SK-N-SH (cell line): ENCODE measurements at regions not wholly inside any gene's neighbourhood (a gene's known extent, or its start where the extent isn't known, plus 50 kb on each side); places are given as distances from the start of the nearest gene placed in this dataset.

ENCODE experiments used
- CTCF ChIA-PET: fragments of 300-600, 350-600 bp; formaldehyde crosslinking; extraction: SDS; loops from one replicate; lab custom pipeline; 2021; lab: Yijun Ruan, JAX
- POLR2A ChIA-PET: fragments of 350-600 bp; sonication (Branson Sonifier 250); formaldehyde crosslinking; extraction: SDS; loops from one replicate; lab custom pipeline; 2020; ENCODE audit warnings: antibody characterized with exemption, inconsistent platforms; lab: Yijun Ruan, JAX
- DNase-seq: peaks from one replicate; pipeline ENCODE4 v3.0.0; 2012
- H2AFZ ChIP-seq: fragments of 200-600 bp; sonication (generic); 2 replicates; pipeline ENCODE4 v1.8.1; 2016; ENCODE audit warnings: antibody characterized with exemption, mild to moderate bottlenecking, low read depth
- H3F3A ChIP-seq: fragments of 200-600 bp; sonication (generic); replicated peaks from 2 replicates; pipeline ENCODE3; 2016; ENCODE audit warnings: antibody characterized with exemption, mild to moderate bottlenecking; ENCODE audit not compliant: insufficient read depth
- H3K27ac ChIP-seq, 2 experiments: fragments of 200-500 bp in 1 of 2; fragments of 200-600 bp in 1 of 2; sonication (Bioruptor generic) in 1 of 2; sonication (generic), shearing (Covaris generic) in 1 of 2; 2 replicates each; pipeline versions ENCODE4 v1.5.1 to v1.6.1; 2014 to 2016; ENCODE audit warnings: low read depth in 2 of 2, inconsistent platforms in 1 of 2, low read length in 1 of 2, mild to moderate bottlenecking in 1 of 2, mixed read lengths in 1 of 2
- H3K27me3 ChIP-seq: fragments of 200-600 bp; sonication (generic), shearing (Covaris generic); 2 replicates; pipeline ENCODE4 v1.6.1; 2016; ENCODE audit warnings: mixed run types; ENCODE audit not compliant: insufficient read depth
- H3K36me3 ChIP-seq, 2 experiments: fragments of 200-500 bp in 1 of 2; fragments of 200-600 bp in 1 of 2; sonication (Bioruptor generic) in 1 of 2; sonication (generic) in 1 of 2; replicated peaks in 1 of 2; 2 replicates each; pipeline versions ENCODE3 to v1.5.1; 2014 to 2016; ENCODE audit warnings: low read length in 1 of 2, mild to moderate bottlenecking in 1 of 2; ENCODE audit not compliant: insufficient read depth in 2 of 2, control insufficient read depth in 1 of 2
- H3K4me1 ChIP-seq, 2 experiments: fragments of 200-500 bp in 1 of 2; fragments of 200-600 bp in 1 of 2; sonication (Bioruptor generic) in 1 of 2; sonication (generic), shearing (Covaris generic) in 1 of 2; 2 replicates each; pipeline versions ENCODE4 v1.5.1 to v1.6.1; 2014 to 2016; ENCODE audit warnings: low read depth in 1 of 2, low read length in 1 of 2, mixed run types in 1 of 2; ENCODE audit not compliant: insufficient read depth in 2 of 2, control insufficient read depth in 1 of 2
- H3K4me2 ChIP-seq: fragments of 200-600 bp; sonication (generic), shearing (Covaris generic); 2 replicates; pipeline ENCODE4 v1.6.1; 2017; ENCODE audit warnings: mixed run types
- H3K4me3 ChIP-seq, 2 experiments: fragments of 200-500 bp in 1 of 2; fragments of 200-600 bp in 1 of 2; sonication (Bioruptor generic) in 1 of 2; sonication (generic), shearing (Covaris generic) in 1 of 2; 2 replicates each; pipeline versions ENCODE4 v1.5.1 to v1.8.1; 2014 to 2016; ENCODE audit warnings: low read depth in 2 of 2, inconsistent platforms in 1 of 2, low read length in 1 of 2, mild to moderate bottlenecking in 1 of 2, mixed read lengths in 1 of 2, moderate library complexity in 1 of 2
- H3K79me2 ChIP-seq: fragments of 200-600 bp; sonication (generic); 2 replicates; pipeline ENCODE4 v1.8.1; 2017; ENCODE audit warnings: mild to moderate bottlenecking; ENCODE audit not compliant: insufficient read depth
- H3K9ac ChIP-seq: fragments of 200-600 bp; sonication (generic); 2 replicates; pipeline ENCODE4 v1.6.1; 2017; ENCODE audit warnings: mixed run types
- H3K9me2 ChIP-seq: fragments of 200-600 bp; sonication (generic); 2 replicates; pipeline ENCODE4 v1.6.1; 2017; ENCODE audit warnings: mixed run types
- H3K9me3 ChIP-seq: fragments of 200-600 bp; sonication (generic); 2 replicates; pipeline ENCODE4 v1.6.1; 2017; ENCODE audit warnings: mixed run types, mild to moderate bottlenecking, moderate library complexity
- H4K20me1 ChIP-seq: fragments of 200-600 bp; sonication (generic); 2 replicates; pipeline ENCODE4 v1.6.1; 2017; ENCODE audit warnings: mild to moderate bottlenecking, mixed run types; ENCODE audit not compliant: insufficient read depth
- CTCF ChIP-seq: fragments of 200-600 bp; sonication (generic); IDR thresholded peaks from 2 replicates; pipeline ENCODE4 v1.6.1; 2017; ENCODE audit warnings: antibody characterized with exemption, mild to moderate bottlenecking, moderate library complexity
- FOXJ3 ChIP-seq: sonication (generic); formaldehyde crosslinking; IDR thresholded peaks from 2 replicates; pipeline ENCODE4 v1.5.1; 2020; ENCODE audit warnings: mild to moderate bottlenecking, missing genetic modification reagents
- GATA2 ChIP-seq: sonication (generic); formaldehyde crosslinking; IDR thresholded peaks from 2 replicates; pipeline ENCODE4 v1.5.0; 2020; ENCODE audit warnings: mild to moderate bottlenecking, missing genetic modification reagents
- MAX ChIP-seq: IDR thresholded peaks from 2 replicates; pipeline ENCODE4 v1.4.0; 2012; ENCODE audit warnings: low read depth
- MEF2A ChIP-seq: IDR thresholded peaks from 2 replicates; pipeline ENCODE4 v1.4.0; 2012; ENCODE audit warnings: low read depth, borderline replicate concordance
- PBX3 ChIP-seq: IDR thresholded peaks from 2 replicates; pipeline ENCODE4; 2012
- RAD21 ChIP-seq: IDR thresholded peaks from 2 replicates; pipeline ENCODE4 v1.6.1; 2012; ENCODE audit warnings: mild to moderate bottlenecking, low read length
- RCOR1 ChIP-seq: fragments of 150-350 bp; IDR thresholded peaks from 2 replicates; pipeline ENCODE4 v1.6.1; 2017; ENCODE audit warnings: antibody characterized with exemption, low read length
- REST ChIP-seq: IDR thresholded peaks from 2 replicates; pipeline ENCODE4 v1.6.1; 2012; ENCODE audit warnings: mild to moderate bottlenecking, low read depth, low read length, moderate library complexity
- SMC3 ChIP-seq: IDR thresholded peaks from 2 replicates; pipeline ENCODE4 v1.6.1; 2012; ENCODE audit warnings: low read depth, low read length, improper control_type of control experiment
- TCF12 ChIP-seq: IDR thresholded peaks from 2 replicates; pipeline ENCODE4 v1.4.0; 2012
- TEAD4 ChIP-seq: IDR thresholded peaks from 2 replicates; pipeline ENCODE4 v1.4.0; 2012; ENCODE audit warnings: mild to moderate bottlenecking, borderline replicate concordance; ENCODE audit not compliant: insufficient read depth
- USF1 ChIP-seq: IDR thresholded peaks from 2 replicates; pipeline ENCODE4 v1.4.0; 2012; ENCODE audit warnings: low read depth, borderline replicate concordance
- YY1 ChIP-seq: IDR thresholded peaks from 2 replicates; pipeline ENCODE4 v1.4.0; 2012; ENCODE audit warnings: low read depth, mild to moderate bottlenecking
- ZBTB33 ChIP-seq: IDR thresholded peaks from 2 replicates; pipeline ENCODE4 v1.4.0; 2012; ENCODE audit warnings: low read depth, borderline replicate concordance
- WGBS: methylation state at CpG from one replicate; pipeline ENCODE4 v1.1.6; 2017; ENCODE audit warnings: low lambda C conversion rate; 5-methylcytosine and 5-hydroxymethylcytosine counted together

- no peak for TF ChIP-seq YY1
- no peak for TF ChIP-seq MAX
- TF ChIP-seq, all 33 proteins: peak for 0
Measured at GRCh38 chr1:199727682-199728081, 299.8 kb upstream of the NR5A2 start (continued).

- H4K20me1 ChIP-seq = no peaks in the 10 kb centered on the region
- H3F3A ChIP-seq = no peaks in the 10 kb centered on the region
- no peak overlapping the region for H3K4me3 ChIP-seq
- H3K9me3 ChIP-seq = no peaks in the 10 kb centered on the region
- POLR2A ChIA-PET = no interaction called here
- 19% methylated on average over 2 of the region's 2 CpGs for WGBS
- CTCF ChIA-PET = interaction anchor here (0.8 kb wide), 1 partner anchor 760 kb away, joined by 3 read pairs; no protein-coding TSS in a partner anchor
- TF ChIP-seq GATA2 (CRISPR knock-in tag) (no peak), TCF12 (no peak), FOXJ3 (CRISPR knock-in tag) (no peak), RAD21 (no peak), ZBTB33 (no peak), RCOR1 (no peak), MEF2A (no peak), REST (no peak), PBX3 (no peak), USF1 (no peak), CTCF (no peak), SMC3 (no peak), TEAD4 (no peak)
- no peak for DNase-seq
- H3K4me1 ChIP-seq = no peaks in the 10 kb centered on the region
- no peaks in the 10 kb centered on the region for H3K79me2 ChIP-seq
- no peak overlapping the region for H3K27ac ChIP-seq
- H3K9ac ChIP-seq = no peak overlapping the region
- H3K36me3 ChIP-seq = no peaks in the 10 kb centered on the region
- no peak overlapping the region for H3K4me2 ChIP-seq
- no peak overlapping the region for H2AFZ ChIP-seq
- H3K9me2 ChIP-seq = no peaks in the 10 kb centered on the region
- no peaks in the 10 kb centered on the region for H3K27me3 ChIP-seq
Measured at GRCh38 chr1:199728345-199728744, 299.2 kb upstream of the NR5A2 start.
